ENCODE measurements at regions not wholly inside any gene's neighbourhood (a gene's known extent, or its start where the extent isn't known, plus 50 kb on each side); places are given as distances from the start of the nearest gene placed in this dataset.

DNA sequence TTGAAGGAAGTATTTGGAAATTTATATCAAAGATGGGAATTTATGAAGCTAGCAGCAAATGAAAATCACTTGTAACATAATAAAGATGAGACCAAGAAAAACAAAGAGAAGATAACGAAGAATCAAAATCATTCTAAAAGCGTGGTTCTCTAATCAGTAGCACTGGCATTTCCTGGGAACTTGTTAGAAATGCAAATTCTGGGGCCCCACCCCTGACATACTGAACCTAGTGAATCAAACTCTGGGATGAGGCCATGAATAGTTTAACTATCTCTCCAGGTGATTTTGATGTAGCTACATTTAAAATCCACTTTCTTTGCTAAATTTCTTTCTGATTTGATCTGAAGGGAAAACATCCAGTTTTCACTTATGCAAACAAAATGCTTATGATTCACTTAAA is 1075.6 kb downstream of the HACE1 start (continued):
- TF ChIP-seq TCF7 (IDR thresholded peaks at IDR 0.05; ENCODE audit: borderline replicate concordance) (no peak), USF1 (IDR thresholded peaks at IDR 0.05; ENCODE audit: borderline replicate concordance, extremely low read length, insufficient read depth, low read depth, low read length) (no peak), TCF3 (IDR thresholded peaks at IDR 0.05; ENCODE audit: borderline replicate concordance, insufficient read depth, low read depth, low read length) (no peak)

DNA sequence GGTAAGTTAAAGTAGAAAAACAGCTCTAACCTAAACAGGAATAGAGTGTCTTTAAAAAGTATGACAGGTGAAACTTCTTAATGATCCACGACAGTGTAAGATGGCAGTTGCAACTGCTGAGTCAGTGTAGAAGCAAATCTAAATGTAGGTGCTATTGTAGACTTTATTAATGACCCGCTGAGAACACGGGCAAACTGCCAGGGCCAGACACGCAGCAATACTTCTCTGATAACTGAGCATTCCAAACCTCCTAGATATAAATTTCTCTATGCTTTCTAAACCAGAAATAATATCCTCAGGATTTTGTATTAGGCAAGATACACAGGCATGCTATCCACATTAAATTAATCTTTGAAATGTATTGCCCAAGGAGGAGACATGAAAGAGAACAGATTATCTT is 1076.4 kb downstream of the HACE1 start:
- no peaks in the 10 kb centered on the region for H3K27me3 ChIP-seq (replicated peaks in 1 of 2; ENCODE audit: control insufficient read depth in 2 of 2, insufficient read depth in 2 of 2, low read length in 1 of 2)
- in situ Hi-C loops (cut with MboI), result no loop called here
- 16% methylated on average over 4 of the region's 4 CpGs for WGBS (ENCODE audit: insufficient coverage, insufficient replicate concordance, low lambda C conversion rate, missing lambda C conversion rate)
- CTCF ChIA-PET, result no interaction called here
- H3K4me3 ChIP-seq, result no peak overlapping the region
- intact Hi-C loops (cut with micrococcal nuclease; ENCODE audit: unreplicated experiment), result no loop called here
- no peak overlapping the region for H3K9ac ChIP-seq (ENCODE audit: control insufficient read depth, insufficient read depth, low read length)
- no peak overlapping the region for H3K27ac ChIP-seq (ENCODE audit: control insufficient read depth, insufficient read depth)
- H3K79me2 ChIP-seq (ENCODE audit: control insufficient read depth, insufficient read depth, low read length), result no peaks in the 10 kb centered on the region
- ATAC-seq (no peak), DNase-seq (ENCODE audit: low read depth, low spot score) (no peak), FAIRE-seq (no peak)
- no peaks in the 10 kb centered on the region for H3K9me3 ChIP-seq (replicated peaks; ENCODE audit: control insufficient read depth, insufficient read depth, low read length)
- no peaks in the 10 kb centered on the region for H3K36me3 ChIP-seq (ENCODE audit: control insufficient read depth in 2 of 2, insufficient read depth in 2 of 2, low read length in 1 of 2)
- RAD21 ChIA-PET (ENCODE audit: unreplicated experiment), result no interaction called here
- BruUV-seq (replicated peaks), result no TSS peak
- TF ChIP-seq SMARCA5 (IDR thresholded peaks at IDR 0.05) (no peak), ZBED1 (IDR thresholded peaks at IDR 0.05; ENCODE audit: borderline replicate concordance) (no peak), LARP7 (IDR thresholded peaks at IDR 0.05) (no peak), FOXK2 (IDR thresholded peaks at IDR 0.05) (no peak), SRF (IDR thresholded peaks at IDR 0.05; ENCODE audit: low read depth in 2 of 2, low read length in 2 of 2) (no peak)
- TF ChIP-seq, protein P1, sequence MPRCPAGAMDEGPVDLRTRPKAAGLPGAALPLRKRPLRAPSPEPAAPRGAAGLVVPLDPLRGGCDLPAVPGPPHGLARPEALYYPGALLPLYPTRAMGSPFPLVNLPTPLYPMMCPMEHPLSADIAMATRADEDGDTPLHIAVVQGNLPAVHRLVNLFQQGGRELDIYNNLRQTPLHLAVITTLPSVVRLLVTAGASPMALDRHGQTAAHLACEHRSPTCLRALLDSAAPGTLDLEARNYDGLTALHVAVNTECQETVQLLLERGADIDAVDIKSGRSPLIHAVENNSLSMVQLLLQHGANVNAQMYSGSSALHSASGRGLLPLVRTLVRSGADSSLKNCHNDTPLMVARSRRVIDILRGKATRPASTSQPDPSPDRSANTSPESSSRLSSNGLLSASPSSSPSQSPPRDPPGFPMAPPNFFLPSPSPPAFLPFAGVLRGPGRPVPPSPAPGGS (IDR thresholded peaks at IDR 0.05; ENCODE audit: borderline replicate concordance, insufficient read depth, low read depth, low read length, poor library complexity, severe bottlenecking), result no peak
- H4K20me1 ChIP-seq (ENCODE audit: control insufficient read depth, insufficient read depth), result no peaks in the 10 kb centered on the region
- POLR2A ChIA-PET, result interaction anchor here (0.6 kb wide), 1 partner anchor 396 kb away, joined by 3 read pairs; no protein-coding TSS in a partner anchor
- no peak overlapping the region for H2AFZ ChIP-seq (ENCODE audit: control insufficient read depth, low read depth, low read length)
- no peaks in the 10 kb centered on the region for H3K4me1 ChIP-seq (ENCODE audit: control insufficient read depth, insufficient read depth, low read length)
- H3K4me2 ChIP-seq (ENCODE audit: control insufficient read depth, insufficient read depth), result no peak overlapping the region
- SMC1A ChIA-PET (ENCODE audit: uncharacterized antibody, unreplicated experiment), result no interaction called here
